Muscle of leg (tissue), 3 donors: ENCODE measurements at regions not wholly inside any gene's neighbourhood (a gene's known extent, or its start where the extent isn't known, plus 50 kb on each side); places are given as distances from the start of the nearest gene placed in this dataset.

Source experiments
- DNase-seq: peaks from one replicate; pipeline ENCODE4 v3.0.0; 2013
- H3K27ac ChIP-seq: one replicate; pipeline ENCODE4 v1.5.1; 2013; ENCODE audit warnings: mild to moderate bottlenecking, low read length, control low read depth
- H3K27me3 ChIP-seq: one replicate; pipeline ENCODE4 v1.6.1; 2013; ENCODE audit warnings: low read length; ENCODE audit not compliant: control insufficient read depth, insufficient read depth
- H3K36me3 ChIP-seq: one replicate; pipeline ENCODE4 v1.6.1; 2013; ENCODE audit warnings: low read length; ENCODE audit not compliant: control insufficient read depth, insufficient read depth
- H3K4me1 ChIP-seq: one replicate; pipeline ENCODE4 v1.6.1; 2013; ENCODE audit warnings: low read length; ENCODE audit not compliant: control insufficient read depth, insufficient read depth
- H3K4me3 ChIP-seq: one replicate; pipeline ENCODE4 v1.5.1; 2013; ENCODE audit warnings: low read length, control low read depth
- H3K9me3 ChIP-seq: replicated peaks from 2 replicates; pipeline ENCODE4 v1.6.1; 2013; ENCODE audit warnings: low read depth, low read length; ENCODE audit not compliant: control insufficient read depth
- WGBS: methylation state at CpG from one replicate; pipeline ENCODE4 v1.1.5; 2013; ENCODE audit warnings: missing lambda C conversion rate; ENCODE audit not compliant: insufficient coverage; 5-methylcytosine and 5-hydroxymethylcytosine counted together

DNA sequence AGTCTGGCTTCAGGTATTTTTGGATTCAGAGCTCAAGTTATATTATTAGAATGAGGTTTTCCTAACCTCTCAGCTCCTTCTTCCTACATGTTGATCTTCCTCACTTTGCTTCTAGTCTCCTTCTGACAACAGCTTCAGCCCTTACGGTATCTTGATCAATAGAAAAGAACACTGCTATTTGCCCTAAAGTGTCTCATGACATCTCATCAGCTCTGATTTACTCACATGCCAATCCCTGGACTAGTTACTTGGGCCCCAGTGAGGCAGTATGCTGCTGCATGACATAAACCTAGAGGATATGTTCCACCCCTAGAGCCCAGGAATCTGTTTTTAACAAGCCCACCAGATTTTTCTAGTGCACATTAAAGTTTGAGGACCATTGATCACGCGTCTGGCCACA, 110.3 kb downstream of the UNC5CL start:
- DNase-seq: no peak
- no peak overlapping the region for H3K4me3 ChIP-seq
- no peak overlapping the region for H3K27ac ChIP-seq
- H3K36me3 ChIP-seq: no peaks in the 10 kb centered on the region
- no peaks in the 10 kb centered on the region for H3K27me3 ChIP-seq
- 100% methylated on average over 1 of the region's 3 CpGs for WGBS
- H3K9me3 ChIP-seq: no peaks in the 10 kb centered on the region
- H3K4me1 ChIP-seq: no peaks in the 10 kb centered on the region

DNA sequence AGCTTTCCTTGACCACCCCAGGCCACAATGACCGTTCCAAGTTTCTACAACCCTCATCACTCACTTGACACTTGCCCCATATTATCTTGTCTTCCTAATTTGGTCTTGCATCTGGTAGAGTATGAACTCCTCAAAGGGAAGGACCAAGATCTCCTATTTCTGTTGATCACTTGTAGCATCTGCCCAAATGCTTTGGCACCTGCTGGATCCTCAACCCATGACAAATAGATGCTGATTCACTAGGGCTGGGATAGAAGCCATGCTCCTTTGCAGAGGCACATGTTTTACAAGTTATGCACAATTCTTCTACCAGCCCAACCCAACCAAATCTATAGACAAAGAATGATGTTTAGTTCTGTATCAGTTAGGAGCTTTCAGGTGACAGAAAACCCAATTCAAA, 110.7 kb downstream of the UNC5CL start:
- Histone ChIP-seq H3K4me1 (no peaks in the 10 kb centered on the region), H3K36me3 (no peaks in the 10 kb centered on the region), H3K4me3 (no peak overlapping the region)

DNA sequence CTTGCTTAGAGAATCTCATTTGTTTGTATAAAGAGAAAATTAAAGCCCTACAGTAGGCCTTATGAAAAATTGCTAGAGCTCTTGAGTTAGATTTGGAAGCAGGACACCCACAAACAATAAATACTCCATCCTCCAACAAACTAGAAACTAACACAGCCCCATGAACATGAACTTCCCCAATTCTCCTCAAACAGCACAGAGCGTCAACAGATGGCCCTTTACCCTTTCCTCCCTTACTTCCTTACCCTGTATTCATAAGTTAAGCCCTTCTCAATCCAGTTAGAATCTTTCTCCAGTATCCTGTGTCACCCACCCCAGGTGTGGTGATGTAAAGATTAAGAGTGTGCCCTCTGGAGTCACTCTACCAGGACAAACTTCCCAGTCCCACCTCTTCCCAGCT, 113.7 kb downstream of the UNC5CL start:
- Histone ChIP-seq H3K4me3 (no peak overlapping the region), H3K4me1 (no peaks in the 10 kb centered on the region), H3K27ac (no peak overlapping the region), H3K27me3 (no peaks in the 10 kb centered on the region), H3K36me3 (no peaks in the 10 kb centered on the region), H3K9me3 (no peaks in the 10 kb centered on the region)
- DNase-seq: no peak
- no CpG with 5 or more reads among the region's 1 CpG for WGBS

More for the DNA sequence above, 110.7 kb downstream of the UNC5CL start:
- Histone ChIP-seq H3K9me3 (no peaks in the 10 kb centered on the region), H3K27ac (no peak overlapping the region), H3K27me3 (no peaks in the 10 kb centered on the region)
- WGBS: 100% methylated on average over 1 of the region's 1 CpG
- no peak for DNase-seq

DNA sequence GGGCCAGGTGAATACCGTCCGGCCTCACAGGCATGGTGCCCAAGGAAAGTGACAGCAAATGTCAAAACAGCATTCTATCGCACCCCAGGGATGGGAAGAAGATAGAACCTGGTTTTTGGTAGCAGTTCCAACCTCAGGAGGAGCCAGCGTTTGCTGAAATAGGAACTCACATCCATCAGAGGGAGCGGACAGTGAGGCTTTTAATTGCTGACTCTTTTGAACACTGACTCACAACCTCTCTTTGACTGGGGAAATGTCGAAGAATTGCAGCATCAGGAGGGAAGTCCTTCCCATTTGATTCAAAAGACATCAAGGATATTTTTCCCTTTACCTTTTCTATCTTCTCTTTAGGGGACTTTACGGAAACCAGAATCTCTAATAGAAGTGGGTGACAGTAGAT, 114.2 kb downstream of the UNC5CL start:
- 90% methylated on average over 4 of the region's 7 CpGs for whole genome bisulfite sequencing
- H3K27ac ChIP-seq: no peak overlapping the region
- no peaks in the 10 kb centered on the region for H3K27me3 ChIP-seq
- no peak for DNase-seq
- H3K9me3 ChIP-seq: no peaks in the 10 kb centered on the region
- no peaks in the 10 kb centered on the region for H3K36me3 ChIP-seq
- H3K4me3 ChIP-seq: no peak overlapping the region
- H3K4me1 ChIP-seq: no peaks in the 10 kb centered on the region

DNA sequence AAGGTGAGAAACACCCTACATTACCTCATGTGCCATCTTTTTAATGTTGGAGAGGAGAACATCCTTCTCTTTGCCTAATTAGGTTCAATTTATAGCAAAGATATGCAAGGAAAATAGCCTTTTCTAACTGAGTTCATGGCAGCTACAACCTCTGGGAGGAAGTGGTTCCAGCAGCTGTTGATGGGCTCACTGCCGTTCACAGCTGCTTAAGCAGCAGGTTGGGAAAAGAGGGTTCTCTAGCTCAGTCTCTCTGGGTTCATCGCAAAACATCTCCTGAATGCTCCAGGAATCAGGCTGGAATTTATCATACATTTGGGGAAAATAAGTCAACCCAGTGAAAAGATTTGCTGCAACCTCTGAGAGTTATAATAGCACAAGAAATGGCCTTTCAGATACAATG, 115.1 kb downstream of the UNC5CL start:
- Histone ChIP-seq H3K4me3 (no peak overlapping the region), H3K36me3 (no peaks in the 10 kb centered on the region), H3K9me3 (no peaks in the 10 kb centered on the region), H3K4me1 (no peaks in the 10 kb centered on the region), H3K27me3 (peaks cover 4% of the 10 kb centered on the region), H3K27ac (no peak overlapping the region)
- 28% methylated on average over 2 of the region's 2 CpGs for WGBS
- no peak for DNase-seq

DNA sequence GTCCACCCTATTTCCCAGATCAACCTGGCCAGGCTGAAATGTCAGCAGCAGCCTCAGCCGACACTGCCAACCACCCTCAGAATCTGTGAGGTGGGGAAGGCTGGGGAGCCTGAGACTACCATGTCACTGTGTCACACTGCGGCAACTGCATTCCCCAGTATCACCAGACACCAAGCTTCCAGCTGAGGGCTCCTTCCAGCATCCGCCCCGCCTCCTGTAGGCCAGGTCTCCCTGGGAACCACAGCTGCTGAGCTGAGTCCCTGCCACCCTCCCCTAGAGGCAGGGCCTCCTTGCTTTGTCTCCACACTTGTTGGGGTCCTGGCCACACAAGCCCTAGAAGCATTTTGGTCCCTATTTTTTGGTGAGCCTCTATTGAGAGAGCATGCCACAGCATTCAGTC, 115.7 kb downstream of the UNC5CL start:
- Histone ChIP-seq H3K27me3 (peaks cover 4% of the 10 kb centered on the region), H3K9me3 (no peaks in the 10 kb centered on the region), H3K36me3 (no peaks in the 10 kb centered on the region), H3K4me3 (no peak overlapping the region), H3K27ac (no peak overlapping the region), H3K4me1 (no peaks in the 10 kb centered on the region)
- 84% methylated on average over 4 of the region's 4 CpGs for WGBS
- no peak for DNase-seq

DNA sequence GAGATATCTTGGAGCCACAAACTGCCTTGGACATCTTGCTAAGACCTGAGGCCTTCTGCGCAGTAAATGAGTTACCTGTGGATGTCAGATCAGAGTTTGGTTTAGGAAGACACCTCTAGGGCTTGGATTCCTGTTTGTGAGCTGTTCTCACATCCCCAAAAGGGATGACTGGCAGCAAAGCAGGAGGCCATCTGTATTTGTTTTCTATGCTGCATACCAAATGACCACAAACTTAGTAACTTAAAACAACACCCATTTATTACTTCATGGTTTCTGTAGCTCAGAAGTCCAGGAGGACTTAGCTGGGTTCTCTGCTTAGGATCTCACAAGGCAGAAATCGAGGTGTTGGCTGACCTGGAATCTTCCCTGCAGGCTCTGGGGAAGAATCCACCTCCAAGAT, 116.7 kb downstream of the UNC5CL start:
- WGBS: 100% methylated on average over 1 of the region's 2 CpGs
- Histone ChIP-seq H3K4me3 (no peak overlapping the region), H3K27ac (no peak overlapping the region), H3K9me3 (no peaks in the 10 kb centered on the region), H3K36me3 (no peaks in the 10 kb centered on the region), H3K27me3 (peaks cover 4% of the 10 kb centered on the region), H3K4me1 (no peaks in the 10 kb centered on the region)
- DNase-seq: no peak

DNA sequence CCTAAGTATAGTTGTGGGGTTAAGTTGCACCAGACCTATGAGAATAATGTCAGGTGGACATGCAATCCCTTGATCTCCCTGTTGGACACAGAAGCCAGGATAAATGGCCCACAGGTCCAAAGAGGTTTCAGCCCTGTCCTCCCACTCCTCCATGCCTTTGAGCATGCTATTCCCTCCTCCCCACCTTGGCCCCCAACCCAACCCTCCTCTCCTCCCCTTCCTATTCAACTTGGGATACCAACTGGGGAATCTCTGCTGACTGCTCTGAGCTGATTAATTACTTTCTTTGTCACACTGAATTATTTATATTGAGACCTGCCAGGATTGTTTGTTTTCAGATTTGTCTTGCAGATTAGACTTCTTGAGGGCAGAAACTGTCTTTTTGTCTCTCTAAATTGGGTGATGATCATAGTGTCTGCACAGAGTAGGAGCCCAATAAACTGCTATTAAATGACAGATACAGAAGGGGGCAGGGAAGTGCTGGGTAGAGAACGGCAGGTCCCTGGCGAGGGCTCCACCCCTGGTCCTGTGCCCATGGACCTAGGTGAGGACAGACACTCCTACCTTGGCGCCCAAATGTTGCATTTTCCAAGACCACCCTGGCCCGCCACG, 120.9 kb downstream of the UNC5CL start:
- Histone ChIP-seq H3K4me1 (no peaks in the 10 kb centered on the region), H3K27ac (no peak overlapping the region), H3K27me3 (peaks cover 6% of the 10 kb centered on the region), H3K9me3 (no peaks in the 10 kb centered on the region), H3K36me3 (no peaks in the 10 kb centered on the region), H3K4me3 (no peak overlapping the region)
- 48% methylated on average over 4 of the region's 5 CpGs for WGBS
- no peak for DNase-seq

DNA sequence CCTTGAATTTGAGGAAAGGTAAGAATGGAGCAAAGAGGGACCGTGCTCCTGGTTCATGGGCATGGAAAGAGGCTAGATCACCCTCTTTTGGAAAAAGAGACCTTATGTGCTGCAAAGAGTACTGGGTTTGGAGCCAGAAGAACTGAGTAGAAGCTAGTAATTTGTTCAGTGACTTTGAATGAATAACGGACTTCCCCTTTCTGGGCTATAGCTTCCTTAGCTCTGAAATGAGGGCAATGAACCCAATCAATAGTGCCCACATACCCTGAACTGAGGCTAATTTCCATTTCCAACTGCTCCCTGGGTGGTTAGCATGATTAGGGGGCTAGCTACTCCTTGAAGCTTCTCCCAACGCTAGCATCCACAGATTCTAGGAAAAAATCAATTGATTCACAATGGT, 121.4 kb downstream of the UNC5CL start:
- Histone ChIP-seq H3K4me1 (no peaks in the 10 kb centered on the region), H3K27me3 (peaks cover 6% of the 10 kb centered on the region), H3K27ac (no peak overlapping the region), H3K9me3 (no peaks in the 10 kb centered on the region), H3K36me3 (no peaks in the 10 kb centered on the region), H3K4me3 (no peak overlapping the region)
- 90% methylated on average over 1 of the region's 3 CpGs for WGBS
- DNase-seq: no peak

DNA sequence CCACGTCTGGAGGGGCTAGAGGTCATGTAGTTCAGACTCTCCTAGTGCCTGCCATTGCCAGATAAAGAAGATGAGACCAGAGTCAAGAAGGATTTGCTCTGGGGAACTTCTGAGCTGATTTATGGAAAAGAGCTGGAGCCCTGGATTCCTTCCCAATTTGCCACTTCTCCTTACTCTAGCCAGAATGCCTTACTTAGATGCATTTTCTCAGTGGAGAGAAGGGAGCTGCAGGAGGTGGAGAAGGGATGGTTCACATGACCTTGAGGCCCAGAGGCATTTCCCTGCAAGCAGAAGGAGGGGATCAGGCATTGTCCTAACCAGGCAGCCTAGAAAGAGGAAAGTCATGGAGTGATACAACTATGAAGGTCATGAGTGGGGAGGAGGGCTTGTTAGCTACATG, 122.2 kb downstream of the UNC5CL start:
- H3K27me3 ChIP-seq: peaks cover 6% of the 10 kb centered on the region
- no peak overlapping the region for H3K4me3 ChIP-seq
- no peak for DNase-seq
- no peak overlapping the region for H3K27ac ChIP-seq
- 20% methylated on average over 1 of the region's 1 CpG for WGBS
- H3K36me3 ChIP-seq: no peaks in the 10 kb centered on the region
- no peaks in the 10 kb centered on the region for H3K9me3 ChIP-seq
- H3K4me1 ChIP-seq: no peaks in the 10 kb centered on the region

DNA sequence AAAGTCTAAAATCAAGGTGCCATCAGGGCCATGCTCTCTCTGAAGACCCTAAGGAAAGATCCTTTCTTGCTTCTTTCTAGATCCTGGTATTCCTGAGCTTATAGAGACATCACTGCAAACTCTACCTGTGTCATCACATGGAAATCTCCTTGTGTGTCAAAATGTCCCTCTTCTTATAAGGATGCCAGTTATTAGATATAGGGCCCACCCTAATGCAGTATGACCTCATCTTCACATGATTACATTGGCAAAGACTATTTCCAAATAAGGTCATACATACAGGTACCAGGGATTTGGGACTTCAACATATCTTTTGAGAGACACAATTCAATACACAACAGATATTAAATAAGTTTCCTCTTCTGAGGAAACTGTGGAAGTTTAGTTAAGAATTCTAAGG, 123.9 kb downstream of the UNC5CL start:
- Histone ChIP-seq H3K9me3 (no peaks in the 10 kb centered on the region), H3K4me1 (no peaks in the 10 kb centered on the region), H3K27me3 (peaks cover 6% of the 10 kb centered on the region)

More for the DNA sequence above, 123.9 kb downstream of the UNC5CL start:
- Histone ChIP-seq H3K36me3 (no peaks in the 10 kb centered on the region), H3K27ac (no peak overlapping the region), H3K4me3 (no peak overlapping the region)
- DNase-seq: no peak
